ENCODE measurements at regions not wholly inside any gene's neighbourhood (a gene's known extent, or its start where the extent isn't known, plus 50 kb on each side); places are given as distances from the start of the nearest gene placed in this dataset.

GRCh38 chr5:128838623-128839022 is 126.7 kb upstream of the SLC27A6 start (continued):
- no peak for TF ChIP-seq ZNF562 (CRISPR knock-in tag; IDR thresholded peaks at IDR 0.05; ENCODE audit: borderline replicate concordance)

GRCh38 chr5:128842241-128842640 is 123.0 kb upstream of the SLC27A6 start:
- Histone ChIP-seq H3K36me3 (replicated peaks in 1 of 2; ENCODE audit: control insufficient read depth in 1 of 2, insufficient read depth in 2 of 2, low read length in 2 of 2) (no peaks in the 10 kb centered on the region), H3K79me2 (ENCODE audit: insufficient read depth, low read length) (no peaks in the 10 kb centered on the region), H3K27me3 (ENCODE audit: control insufficient read depth in 1 of 2, insufficient read depth in 2 of 2, low read length in 2 of 2) (no peaks in the 10 kb centered on the region), H3K4me3 (replicated peaks in 1 of 3; ENCODE audit: insufficient read depth in 1 of 3, low read depth in 2 of 3, low read length in 3 of 3) (no peak overlapping the region), H2AFZ (ENCODE audit: low read length) (no peak overlapping the region), H3K9ac (ENCODE audit: insufficient read depth, low read depth, low read length) (no peak overlapping the region), H3K4me1 (ENCODE audit: insufficient read depth, low read length) (no peaks in the 10 kb centered on the region), H3K27ac (ENCODE audit: extremely low read length, insufficient read depth, low read length) (no peak overlapping the region), H4K20me1 (ENCODE audit: insufficient read depth, low read length) (no peaks in the 10 kb centered on the region), H3K9me3 (ENCODE audit: low read length) (peaks cover 27% of the 10 kb centered on the region), H3K4me2 (ENCODE audit: low read depth, low read length) (no peak overlapping the region)
- ChIA-PET POLR2A (no interaction called here), CTCF (ENCODE audit: low intra/inter-chr PET ratio, low total read pairs) (no interaction called here)
- intact Hi-C loops (cut with micrococcal nuclease; ENCODE audit: unreplicated experiment), result loop anchor here (5.0 kb wide), 1 partner anchor 630 kb away; no protein-coding TSS in a partner anchor
- BruUV-seq (replicated peaks), result no TSS peak
- in situ Hi-C loops (cut with HindIII; ENCODE audit: extremely low pct_ligation_motif_present, low pct_unique_long_range_greater_than_20kb), result loop anchor here (25.0 kb wide), 1 partner anchor 630 kb away; no protein-coding TSS in a partner anchor
- no peak for FAIRE-seq
- DNase-seq (ENCODE audit: low spot score), result no peak
- no peak for ATAC-seq
- TF ChIP-seq ZNF792 (CRISPR knock-in tag; IDR thresholded peaks at IDR 0.05) (no peak), ZNF75D (CRISPR knock-in tag; IDR thresholded peaks at IDR 0.05; ENCODE audit: borderline replicate concordance) (no peak), MEF2D (CRISPR knock-in tag; IDR thresholded peaks at IDR 0.05) (no peak), THAP8 (CRISPR knock-in tag; IDR thresholded peaks at IDR 0.05; ENCODE audit: borderline replicate concordance) (no peak), ARNT (IDR thresholded peaks at IDR 0.05) (no peak), ATF1 (CRISPR knock-in tag; IDR thresholded peaks at IDR 0.05) (no peak), ZFX (CRISPR knock-in tag; IDR thresholded peaks at IDR 0.05; ENCODE audit: low read depth) (no peak), JUND (CRISPR knock-in tag; IDR thresholded peaks at IDR 0.05) (no peak), ZNF780A (CRISPR knock-in tag; IDR thresholded peaks at IDR 0.05) (no peak), GPN1 (CRISPR knock-in tag; IDR thresholded peaks at IDR 0.05; ENCODE audit: borderline replicate concordance) (no peak), ZNF225 (CRISPR knock-in tag; IDR thresholded peaks at IDR 0.05) (no peak), CHCHD3 (CRISPR knock-in tag; IDR thresholded peaks at IDR 0.05) (no peak)
- TF ChIP-seq, protein P1, sequence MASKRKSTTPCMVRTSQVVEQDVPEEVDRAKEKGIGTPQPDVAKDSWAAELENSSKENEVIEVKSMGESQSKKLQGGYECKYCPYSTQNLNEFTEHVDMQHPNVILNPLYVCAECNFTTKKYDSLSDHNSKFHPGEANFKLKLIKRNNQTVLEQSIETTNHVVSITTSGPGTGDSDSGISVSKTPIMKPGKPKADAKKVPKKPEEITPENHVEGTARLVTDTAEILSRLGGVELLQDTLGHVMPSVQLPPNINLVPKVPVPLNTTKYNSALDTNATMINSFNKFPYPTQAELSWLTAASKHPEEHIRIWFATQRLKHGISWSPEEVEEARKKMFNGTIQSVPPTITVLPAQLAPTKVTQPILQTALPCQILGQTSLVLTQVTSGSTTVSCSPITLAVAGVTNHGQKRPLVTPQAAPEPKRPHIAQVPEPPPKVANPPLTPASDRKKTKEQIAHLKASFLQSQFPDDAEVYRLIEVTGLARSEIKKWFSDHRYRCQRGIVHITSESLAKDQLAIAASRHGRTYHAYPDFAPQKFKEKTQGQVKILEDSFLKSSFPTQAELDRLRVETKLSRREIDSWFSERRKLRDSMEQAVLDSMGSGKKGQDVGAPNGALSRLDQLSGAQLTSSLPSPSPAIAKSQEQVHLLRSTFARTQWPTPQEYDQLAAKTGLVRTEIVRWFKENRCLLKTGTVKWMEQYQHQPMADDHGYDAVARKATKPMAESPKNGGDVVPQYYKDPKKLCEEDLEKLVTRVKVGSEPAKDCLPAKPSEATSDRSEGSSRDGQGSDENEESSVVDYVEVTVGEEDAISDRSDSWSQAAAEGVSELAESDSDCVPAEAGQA (IDR thresholded peaks at IDR 0.05; ENCODE audit: low read depth), result no peak
- TF ChIP-seq, protein P1 (CRISPR knock-in tag; IDR thresholded peaks at IDR 0.05; ENCODE audit: borderline replicate concordance), result no peak
- TF ChIP-seq, protein P2, sequence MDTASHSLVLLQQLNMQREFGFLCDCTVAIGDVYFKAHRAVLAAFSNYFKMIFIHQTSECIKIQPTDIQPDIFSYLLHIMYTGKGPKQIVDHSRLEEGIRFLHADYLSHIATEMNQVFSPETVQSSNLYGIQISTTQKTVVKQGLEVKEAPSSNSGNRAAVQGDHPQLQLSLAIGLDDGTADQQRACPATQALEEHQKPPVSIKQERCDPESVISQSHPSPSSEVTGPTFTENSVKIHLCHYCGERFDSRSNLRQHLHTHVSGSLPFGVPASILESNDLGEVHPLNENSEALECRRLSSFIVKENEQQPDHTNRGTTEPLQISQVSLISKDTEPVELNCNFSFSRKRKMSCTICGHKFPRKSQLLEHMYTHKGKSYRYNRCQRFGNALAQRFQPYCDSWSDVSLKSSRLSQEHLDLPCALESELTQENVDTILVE (CRISPR knock-in tag; IDR thresholded peaks at IDR 0.05), result no peak

Measured in HepG2 (cell line).